ENCODE measurements at regions not wholly inside any gene's neighbourhood (a gene's known extent, or its start where the extent isn't known, plus 50 kb on each side); places are given as distances from the start of the nearest gene placed in this dataset.

- DNase-seq (ENCODE audit: low read depth in 2 of 2): no peak
These were observed 194.6 kb downstream of the NRIP1 start for GRCh38 chr21:14869984-14870852.

GRCh38 chr21:14866859-14867765, 197.7 kb downstream of the NRIP1 start:
- no peak for DNase-seq (ENCODE audit: low read depth in 2 of 2)

GRCh38 chr21:14864211-14865021, 200.4 kb downstream of the NRIP1 start:
- no peak for DNase-seq (ENCODE audit: low read depth in 2 of 2)

- no peak for DNase-seq (ENCODE audit: low read depth in 2 of 2)
These were observed 201.0 kb downstream of the NRIP1 start for GRCh38 chr21:14863745-14864210.

GRCh38 chr21:14862794-14863720, 201.7 kb downstream of the NRIP1 start:
- no peak for DNase-seq (ENCODE audit: low read depth in 2 of 2)

- no peak for DNase-seq (ENCODE audit: low read depth in 2 of 2)
These were observed 206.5 kb downstream of the NRIP1 start for GRCh38 chr21:14858311-14858710.

- DNase-seq (ENCODE audit: low read depth in 2 of 2): no peak
These were observed 207.3 kb downstream of the NRIP1 start for GRCh38 chr21:14857529-14857928.

- DNase-seq (ENCODE audit: low read depth in 2 of 2): no peak
These were observed 214.4 kb downstream of the NRIP1 start for GRCh38 chr21:14850394-14850793.

- no peak for DNase-seq (ENCODE audit: low read depth in 2 of 2)
These were observed 218.2 kb downstream of the NRIP1 start for GRCh38 chr21:14846621-14847020.

- no peak for DNase-seq (ENCODE audit: low read depth in 2 of 2)
These were observed 220.8 kb downstream of the NRIP1 start for GRCh38 chr21:14844001-14844400.

GRCh38 chr21:14842601-14843000, 222.2 kb downstream of the NRIP1 start:
- no peak for DNase-seq (ENCODE audit: low read depth in 2 of 2)

- DNase-seq (ENCODE audit: low read depth in 2 of 2): no peak
These were observed 223.0 kb downstream of the NRIP1 start for GRCh38 chr21:14841511-14842472.

GRCh38 chr21:14838400-14838799, 226.4 kb downstream of the NRIP1 start:
- DNase-seq (ENCODE audit: low read depth in 2 of 2): no peak

- DNase-seq (ENCODE audit: low read depth in 2 of 2): no peak
These were observed 227.8 kb downstream of the NRIP1 start for GRCh38 chr21:14836950-14837349.

- DNase-seq (ENCODE audit: low read depth in 2 of 2): no peak
These were observed 231.0 kb downstream of the NRIP1 start for GRCh38 chr21:14833666-14834351.

GRCh38 chr21:14833241-14833640, 231.6 kb downstream of the NRIP1 start:
- DNase-seq (ENCODE audit: low read depth in 2 of 2): no peak

GRCh38 chr21:14830307-14830706, 234.5 kb downstream of the NRIP1 start:
- DNase-seq (ENCODE audit: low read depth in 2 of 2): no peak

GRCh38 chr21:14829685-14830084, 235.1 kb downstream of the NRIP1 start:
- DNase-seq (ENCODE audit: low read depth in 2 of 2): no peak

GRCh38 chr21:14827468-14827867, 237.3 kb downstream of the NRIP1 start:
- no peak for DNase-seq (ENCODE audit: low read depth in 2 of 2)
